HCT116 (cell line): ENCODE measurements at regions not wholly inside any gene's neighbourhood (a gene's known extent, or its start where the extent isn't known, plus 50 kb on each side); places are given as distances from the start of the nearest gene placed in this dataset.

ENCODE experiments used
- ATAC-seq: fragments of 200-7000 bp; cut with Tn5 transposase; 2 replicates; pipeline ENCODE4 v1.9.1; 2020; ENCODE audit warnings: mild to moderate bottlenecking, moderate library complexity
- BruUV-seq: library from RNA; stranded (reverse); fragments of 400-500 nt; replicated peaks from 2 replicates; lab custom pipeline; 2021; lab: Mats Ljungman, UMichigan
- CTCF ChIA-PET: fragments of 300-600 bp; sonication (Branson Sonifier 250); formaldehyde crosslinking; loops from one replicate; lab custom pipeline; 2021; ENCODE audit warnings: antibody characterized with exemption; lab: Charles Lee
- POLR2A ChIA-PET: fragments of 300-600, 350-600 bp; sonication (Branson Sonifier 250); formaldehyde crosslinking; loops from one replicate; lab custom pipeline; 2021; ENCODE audit warnings: antibody characterized with exemption; lab: Charles Lee
- RAD21 ChIA-PET, 2 experiments: fragments of 300-600 bp; sonication (Branson Sonifier 250); formaldehyde crosslinking; loops; one replicate each; lab custom pipeline; 2023; ENCODE audit warnings: low total read pairs in 2 of 2; ENCODE audit not compliant: uncharacterized antibody in 2 of 2, unreplicated experiment in 2 of 2, low non-redundant PET in 1 of 2; lab: Charles Lee
- DNase-seq: peaks from one replicate; pipeline ENCODE4 v3.0.0-alpha.2; 2010; ENCODE audit warnings: low read depth, low spot score
- H2AFZ ChIP-seq: fragments of 200-600 bp; shearing (Covaris generic), sonication (generic); 2 replicates; pipeline ENCODE4 v1.6.1; 2017; ENCODE audit warnings: low read depth, mixed run types, mixed read lengths, antibody characterized with exemption, low read length; ENCODE audit not compliant: poor library complexity, severe bottlenecking
- H3K27ac ChIP-seq: 2 replicates; pipeline ENCODE4 v1.5.1; 2012; ENCODE audit warnings: low read depth, low read length
- H3K27me3 ChIP-seq: fragments of 200-600 bp; sonication (generic); 2 replicates; pipeline ENCODE4 v1.6.1; 2016; ENCODE audit warnings: mixed run types, low read length, mixed read lengths; ENCODE audit not compliant: insufficient read depth
- H3K36me3 ChIP-seq, 2 experiments: fragments of 200-500 bp in 1 of 2; fragments of 200-600 bp in 1 of 2; sonication (Bioruptor generic) in 1 of 2; sonication (generic) in 1 of 2; 2 replicates each; pipeline versions ENCODE4 v1.5.1 to v1.6.1; 2014 to 2016; ENCODE audit warnings: low read length in 2 of 2, inconsistent platforms in 1 of 2, mixed read lengths in 1 of 2, mixed run types in 1 of 2; ENCODE audit not compliant: insufficient read depth in 2 of 2, control insufficient read depth in 1 of 2
- H3K4me1 ChIP-seq, 2 experiments: fragments of 200-600 bp in 1 of 2; sonication (generic) in 1 of 2; 2 replicates each; pipeline versions ENCODE4 v1.5.1 to v1.6.1; 2012 to 2017; ENCODE audit warnings: low read length in 2 of 2, inconsistent platforms in 1 of 2, mild to moderate bottlenecking in 1 of 2, mixed read lengths in 1 of 2, mixed run types in 1 of 2, moderate library complexity in 1 of 2; ENCODE audit not compliant: insufficient read depth in 2 of 2, control insufficient read depth in 1 of 2
- H3K4me2 ChIP-seq: fragments of 200-600 bp; sonication (generic); 2 replicates; pipeline ENCODE4 v1.6.1; 2017; ENCODE audit warnings: mixed run types, low read length, mixed read lengths
- H3K4me3 ChIP-seq, 2 experiments: fragments of 200-600 bp in 1 of 2; sonication (generic) in 1 of 2; replicated peaks in 1 of 2; 2 replicates each; pipeline ENCODE4 v1.5.1; 2011 to 2016; ENCODE audit warnings: low read length in 2 of 2, control low read depth in 1 of 2, low read depth in 1 of 2, mild to moderate bottlenecking in 1 of 2, mixed read lengths in 1 of 2, mixed run types in 1 of 2
- H3K79me2 ChIP-seq: fragments of 200-600 bp; sonication (generic); 2 replicates; pipeline ENCODE4 v1.6.1; 2017; ENCODE audit warnings: mild to moderate bottlenecking, mixed run types, low read length, moderate library complexity, mixed read lengths; ENCODE audit not compliant: insufficient read depth
- H3K9ac ChIP-seq: fragments of 200-600 bp; sonication (generic); 2 replicates; pipeline ENCODE4 v1.6.1; 2016; ENCODE audit warnings: low read length, mixed read lengths
- H3K9me2 ChIP-seq: fragments of 200-600 bp; sonication (generic), shearing (Covaris generic); 2 replicates; pipeline ENCODE4 v1.6.1; 2017; ENCODE audit warnings: mixed run types, mild to moderate bottlenecking, moderate library complexity; ENCODE audit not compliant: insufficient read depth
- H3K9me3 ChIP-seq, 2 experiments: fragments of 200-500 bp in 1 of 2; fragments of 200-600 bp in 1 of 2; sonication (Bioruptor generic) in 1 of 2; sonication (generic) in 1 of 2; 2 replicates each; pipeline ENCODE4 v1.6.1; 2014 to 2017; ENCODE audit warnings: low read length in 2 of 2, mixed read lengths in 2 of 2, inconsistent platforms in 1 of 2, low read depth in 1 of 2, mild to moderate bottlenecking in 1 of 2, mixed run types in 1 of 2, moderate library complexity in 1 of 2; ENCODE audit not compliant: control insufficient read depth in 1 of 2, insufficient read depth in 1 of 2
- H4K20me1 ChIP-seq: fragments of 200-600 bp; sonication (generic), shearing (Covaris generic); 2 replicates; pipeline ENCODE4 v1.6.1; 2017; ENCODE audit warnings: mixed run types, mild to moderate bottlenecking, moderate library complexity; ENCODE audit not compliant: insufficient read depth
- CEBPB ChIP-seq: IDR thresholded peaks from 2 replicates; pipeline ENCODE4 v1.6.1; 2012; ENCODE audit warnings: low read depth
- EGR1 ChIP-seq: IDR thresholded peaks from 2 replicates; pipeline ENCODE4 v1.6.1; 2012; ENCODE audit warnings: low read depth
- ELF1 ChIP-seq: IDR thresholded peaks from 2 replicates; pipeline ENCODE4 v1.6.1; 2012; ENCODE audit warnings: low read depth, borderline replicate concordance
- POLR2A ChIP-seq: IDR thresholded peaks from 2 replicates; pipeline ENCODE4 v1.7.0; 2011; ENCODE audit warnings: borderline replicate concordance; ENCODE audit not compliant: insufficient read depth, insufficient read length; ENCODE audit errors: extremely low read depth
- RAD21 ChIP-seq: IDR thresholded peaks from 2 replicates; pipeline ENCODE4 v1.6.1; 2012; ENCODE audit warnings: low read depth, mild to moderate bottlenecking
- SP1 ChIP-seq: IDR thresholded peaks from 2 replicates; pipeline ENCODE4 v1.6.1; 2012; ENCODE audit warnings: low read depth
- TCF7L2 ChIP-seq: IDR thresholded peaks from 2 replicates; pipeline ENCODE4 v1.7.0; 2011; ENCODE audit warnings: borderline replicate concordance, inconsistent platforms; ENCODE audit not compliant: insufficient read depth, insufficient read length; ENCODE audit errors: extremely low read depth
- YY1 ChIP-seq: IDR thresholded peaks from 2 replicates; pipeline ENCODE4 v1.6.1; 2011; ENCODE audit warnings: low read length, low read depth, moderate library complexity, mild to moderate bottlenecking; ENCODE audit not compliant: insufficient replicate concordance; ENCODE audit errors: extremely low read depth
- ZNF274 ChIP-seq: fragments of 200-500 bp; sonication (Bioruptor generic); IDR thresholded peaks from 2 replicates; pipeline ENCODE4 v1.6.1; 2014; ENCODE audit warnings: mild to moderate bottlenecking, low read depth, low read length, inconsistent platforms
- intact Hi-C: fragments of 100-400 bp; cut with micrococcal nuclease; formaldehyde crosslinking; loops from 2 replicates; pipeline ENCODE4 v1.10.0; 2022
- TF ChIP-seq, protein P1 (sequence below): IDR thresholded peaks from 2 replicates; pipeline ENCODE4 v1.6.1; 2011; ENCODE audit warnings: mild to moderate bottlenecking, low read length, moderate library complexity; ENCODE audit not compliant: insufficient replicate concordance; ENCODE audit errors: extremely low read depth
- TF ChIP-seq, protein P2 (sequence below): IDR thresholded peaks from 2 replicates; pipeline ENCODE4 v1.6.1; 2012

DNA sequence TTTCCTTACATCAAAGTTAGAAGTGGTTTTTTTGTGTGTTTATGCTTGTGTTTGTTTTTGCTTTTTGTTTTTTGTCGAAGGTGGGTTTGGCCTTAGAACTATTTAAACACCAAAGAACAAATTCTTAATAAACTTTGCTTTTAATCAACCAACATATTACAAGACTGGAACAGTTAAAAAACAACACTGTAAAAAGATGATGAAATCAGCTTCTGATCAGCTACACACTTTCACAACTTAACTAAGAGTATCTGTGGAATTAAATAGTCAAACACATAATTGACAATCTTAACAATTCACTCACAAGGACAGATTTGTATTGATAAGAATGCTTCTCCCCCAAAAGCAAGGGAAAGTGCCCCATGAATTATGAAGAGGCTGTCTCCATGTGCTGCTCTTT is 58.8 kb downstream of the MRPL32 start:
- H2AFZ ChIP-seq: no peak overlapping the region
- CTCF ChIA-PET: no interaction called here
- H3K27me3 ChIP-seq: no peaks in the 10 kb centered on the region

DNA sequence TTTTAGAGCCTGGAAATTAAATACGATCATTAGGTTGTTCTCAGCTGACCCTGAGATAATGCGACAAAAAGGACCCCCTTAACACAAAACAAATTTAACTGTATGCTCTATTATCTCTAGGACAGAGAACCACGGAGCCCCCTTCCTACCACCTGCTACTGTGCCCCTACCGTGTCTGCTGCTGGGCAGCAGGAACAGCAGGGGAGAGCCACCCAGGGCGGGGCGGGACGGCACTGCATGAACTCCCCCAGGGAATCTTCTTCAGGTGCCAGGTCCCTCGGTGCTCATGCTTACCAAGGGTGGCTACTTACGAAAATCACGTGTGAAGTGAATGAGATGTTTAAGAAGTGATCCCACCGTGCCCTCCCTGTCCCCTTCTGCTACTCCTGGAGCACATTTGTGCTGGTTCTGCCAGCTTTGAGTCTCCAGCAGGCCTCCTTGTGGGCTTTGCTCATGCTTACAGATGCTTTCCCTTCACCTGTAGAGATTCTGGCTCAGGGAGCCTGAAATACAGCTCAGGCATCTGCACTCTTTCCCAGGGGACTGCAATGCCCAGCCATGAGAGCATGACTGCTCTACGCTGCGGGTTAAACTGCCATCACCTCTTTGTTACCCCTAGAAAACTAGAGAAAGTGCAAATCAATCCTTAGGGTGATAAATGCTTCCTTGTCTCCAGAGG is 59.9 kb downstream of the MRPL32 start:
- no peaks in the 10 kb centered on the region for H3K36me3 ChIP-seq
- H3K79me2 ChIP-seq: no peaks in the 10 kb centered on the region
- no peak overlapping the region for H3K27ac ChIP-seq
- TF ChIP-seq CEBPB (no peak), YY1 (no peak), RAD21 (no peak), ELF1 (no peak), EGR1 (no peak)
- TF ChIP-seq, protein P1, sequence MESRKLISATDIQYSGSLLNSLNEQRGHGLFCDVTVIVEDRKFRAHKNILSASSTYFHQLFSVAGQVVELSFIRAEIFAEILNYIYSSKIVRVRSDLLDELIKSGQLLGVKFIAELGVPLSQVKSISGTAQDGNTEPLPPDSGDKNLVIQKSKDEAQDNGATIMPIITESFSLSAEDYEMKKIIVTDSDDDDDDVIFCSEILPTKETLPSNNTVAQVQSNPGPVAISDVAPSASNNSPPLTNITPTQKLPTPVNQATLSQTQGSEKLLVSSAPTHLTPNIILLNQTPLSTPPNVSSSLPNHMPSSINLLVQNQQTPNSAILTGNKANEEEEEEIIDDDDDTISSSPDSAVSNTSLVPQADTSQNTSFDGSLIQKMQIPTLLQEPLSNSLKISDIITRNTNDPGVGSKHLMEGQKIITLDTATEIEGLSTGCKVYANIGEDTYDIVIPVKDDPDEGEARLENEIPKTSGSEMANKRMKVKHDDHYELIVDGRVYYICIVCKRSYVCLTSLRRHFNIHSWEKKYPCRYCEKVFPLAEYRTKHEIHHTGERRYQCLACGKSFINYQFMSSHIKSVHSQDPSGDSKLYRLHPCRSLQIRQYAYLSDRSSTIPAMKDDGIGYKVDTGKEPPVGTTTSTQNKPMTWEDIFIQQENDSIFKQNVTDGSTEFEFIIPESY: no peak
- H4K20me1 ChIP-seq: no peaks in the 10 kb centered on the region
- no peak overlapping the region for H2AFZ ChIP-seq
- ChIA-PET CTCF (no interaction called here), POLR2A (no interaction called here), RAD21 (no interaction called here)
- H3K4me3 ChIP-seq: no peak overlapping the region
- no peaks in the 10 kb centered on the region for H3K27me3 ChIP-seq
- H3K4me1 ChIP-seq: no peaks in the 10 kb centered on the region
- H3K9me3 ChIP-seq: no peaks in the 10 kb centered on the region
- no peak for ATAC-seq
- no peak overlapping the region for H3K9ac ChIP-seq
- DNase-seq: no peak
- no peak overlapping the region for H3K4me2 ChIP-seq
- no TSS peak for BruUV-seq
- no peaks in the 10 kb centered on the region for H3K9me2 ChIP-seq
- intact Hi-C loops: no loop called here

More for the DNA sequence above, 58.8 kb downstream of the MRPL32 start:
- DNase-seq (no peak), ATAC-seq (no peak)
- H3K27ac ChIP-seq: no peak overlapping the region
- H4K20me1 ChIP-seq: no peaks in the 10 kb centered on the region
- no TSS peak for BruUV-seq
- no peak overlapping the region for H3K4me2 ChIP-seq
- H3K9me3 ChIP-seq: no peaks in the 10 kb centered on the region
- ChIA-PET POLR2A (no interaction called here), RAD21 (no interaction called here)
- H3K4me3 ChIP-seq: no peak overlapping the region
- intact Hi-C loops: no loop called here
- TF ChIP-seq SP1 (no peak), EGR1 (no peak), TCF7L2 (no peak), ZNF274 (no peak), POLR2A (no peak)
- TF ChIP-seq, protein P2, sequence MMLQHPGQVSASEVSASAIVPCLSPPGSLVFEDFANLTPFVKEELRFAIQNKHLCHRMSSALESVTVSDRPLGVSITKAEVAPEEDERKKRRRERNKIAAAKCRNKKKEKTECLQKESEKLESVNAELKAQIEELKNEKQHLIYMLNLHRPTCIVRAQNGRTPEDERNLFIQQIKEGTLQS: no peak
- H3K4me1 ChIP-seq: no peaks in the 10 kb centered on the region
- H3K36me3 ChIP-seq: no peaks in the 10 kb centered on the region
- no peak overlapping the region for H3K9ac ChIP-seq
- no peaks in the 10 kb centered on the region for H3K79me2 ChIP-seq
- H3K9me2 ChIP-seq: no peaks in the 10 kb centered on the region
